Ovary (tissue), 3 donors: ENCODE measurements at regions not wholly inside any gene's neighbourhood (a gene's known extent, or its start where the extent isn't known, plus 50 kb on each side); places are given as distances from the start of the nearest gene placed in this dataset.

ENCODE experiments used
- EP300 ChIP-seq: sonication (generic); formaldehyde crosslinking; IDR thresholded peaks from one replicate; pipeline ENCODE4 v1.6.1; 2017; ENCODE audit warnings: antibody characterized with exemption
- POLR2A ChIP-seq: fragments of 450-650 bp; IDR thresholded peaks from one replicate; pipeline ENCODE4 v1.6.1; 2017; ENCODE audit warnings: antibody characterized with exemption, mild to moderate bottlenecking, moderate library complexity
- TF ChIP-seq, protein P1 (sequence below), 3 donors: fragments of 450-650 bp in 2 of 3; fragments of 200-600 bp in 1 of 3; IDR thresholded peaks; one replicate each; pipeline versions ENCODE4 v1.5.1 to v1.8.0; 2016 to 2022; ENCODE audit warnings: antibody characterized with exemption in 3 of 3, mild to moderate bottlenecking in 1 of 3
- donor health status: DM: no; HTN: no; CAD: no.

GRCh38 chrX:95626748-95627147, 1057.9 kb upstream of the DIAPH2 start:
- TF ChIP-seq, protein P1, sequence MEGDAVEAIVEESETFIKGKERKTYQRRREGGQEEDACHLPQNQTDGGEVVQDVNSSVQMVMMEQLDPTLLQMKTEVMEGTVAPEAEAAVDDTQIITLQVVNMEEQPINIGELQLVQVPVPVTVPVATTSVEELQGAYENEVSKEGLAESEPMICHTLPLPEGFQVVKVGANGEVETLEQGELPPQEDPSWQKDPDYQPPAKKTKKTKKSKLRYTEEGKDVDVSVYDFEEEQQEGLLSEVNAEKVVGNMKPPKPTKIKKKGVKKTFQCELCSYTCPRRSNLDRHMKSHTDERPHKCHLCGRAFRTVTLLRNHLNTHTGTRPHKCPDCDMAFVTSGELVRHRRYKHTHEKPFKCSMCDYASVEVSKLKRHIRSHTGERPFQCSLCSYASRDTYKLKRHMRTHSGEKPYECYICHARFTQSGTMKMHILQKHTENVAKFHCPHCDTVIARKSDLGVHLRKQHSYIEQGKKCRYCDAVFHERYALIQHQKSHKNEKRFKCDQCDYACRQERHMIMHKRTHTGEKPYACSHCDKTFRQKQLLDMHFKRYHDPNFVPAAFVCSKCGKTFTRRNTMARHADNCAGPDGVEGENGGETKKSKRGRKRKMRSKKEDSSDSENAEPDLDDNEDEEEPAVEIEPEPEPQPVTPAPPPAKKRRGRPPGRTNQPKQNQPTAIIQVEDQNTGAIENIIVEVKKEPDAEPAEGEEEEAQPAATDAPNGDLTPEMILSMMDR (IDR thresholded peaks at IDR 0.05): no peak
- no peak for TF ChIP-seq EP300
- TF ChIP-seq POLR2A: no peak
